ENCODE measurements at regions not wholly inside any gene's neighbourhood (a gene's known extent, or its start where the extent isn't known, plus 50 kb on each side); places are given as distances from the start of the nearest gene placed in this dataset.

- no peaks in the 10 kb centered on the region for H3K4me1 ChIP-seq (ENCODE audit: control insufficient read depth in 1 of 2, extremely low read depth in 1 of 2, insufficient read depth in 2 of 2, low read length in 2 of 2)
- ChIA-PET CTCF (no interaction called here), POLR2A (no interaction called here)
- Mint-ChIP-seq H3K4me1 (no peaks in the 10 kb centered on the region), H3K9me3 (no peaks in the 10 kb centered on the region), H3K27me3 (peaks cover 0 to 4% of the 10 kb centered on the region in 2 donors), H3K27ac (no peak overlapping the region), H3K4me3 (no peak overlapping the region), H3K36me3 (no peaks in the 10 kb centered on the region)
- no peak for DNase-seq
- H3K27ac ChIP-seq (ENCODE audit: low read length), result no peak overlapping the region
- no peak overlapping the region for H3K4me3 ChIP-seq (ENCODE audit: control insufficient read depth in 1 of 2, extremely low read depth in 1 of 2, low read length in 1 of 2)
- H3K36me3 ChIP-seq (ENCODE audit: control insufficient read depth in 2 of 2, extremely low read depth in 1 of 2, insufficient read depth in 1 of 2, low read length in 1 of 2), result no peaks in the 10 kb centered on the region
- no peaks in the 10 kb centered on the region for H3K9me3 ChIP-seq
- ATAC-seq (replicated peaks in 1 of 4), result no peak
- peaks cover 0 to 23% of the 10 kb centered on the region in 2 experiments for H3K27me3 ChIP-seq (replicated peaks in 1 of 2; ENCODE audit: control insufficient read depth in 2 of 2, extremely low read depth in 1 of 2, insufficient read depth in 2 of 2, low read length in 1 of 2)
- WGBS (ENCODE audit: insufficient coverage), result 86% methylated on average over 5 of the region's 5 CpGs
These were observed 144.5 kb upstream of the PCBD1 start for GRCh38 chr10:71032887-71033286.

GRCh38 chr10:71033396-71033980, 145.1 kb upstream of the PCBD1 start:
- no peak for ATAC-seq (replicated peaks in 1 of 4)
- POLR2A ChIA-PET, result no interaction called here
- Histone ChIP-seq H3K9me3 (no peaks in the 10 kb centered on the region), H3K27ac (ENCODE audit: low read length) (no peak overlapping the region), H3K4me3 (ENCODE audit: control insufficient read depth in 1 of 2, extremely low read depth in 1 of 2, low read length in 1 of 2) (no peak overlapping the region), H3K4me1 (ENCODE audit: control insufficient read depth in 1 of 2, extremely low read depth in 1 of 2, insufficient read depth in 2 of 2, low read length in 2 of 2) (no peaks in the 10 kb centered on the region), H3K36me3 (ENCODE audit: control insufficient read depth in 2 of 2, extremely low read depth in 1 of 2, insufficient read depth in 1 of 2, low read length in 1 of 2) (no peaks in the 10 kb centered on the region), H3K27me3 (replicated peaks in 1 of 2; ENCODE audit: control insufficient read depth in 2 of 2, extremely low read depth in 1 of 2, insufficient read depth in 2 of 2, low read length in 1 of 2) (peaks cover 0 to 19% of the 10 kb centered on the region in 2 experiments)
- H3K9me3 Mint-ChIP-seq, result no peaks in the 10 kb centered on the region
- WGBS (ENCODE audit: insufficient coverage), result 84% methylated on average over 16 of the region's 16 CpGs
- peaks cover 0 to 4% of the 10 kb centered on the region in 2 donors for H3K27me3 Mint-ChIP-seq
- H3K4me3 Mint-ChIP-seq, result no peak overlapping the region
- no peak overlapping the region for H3K27ac Mint-ChIP-seq
- no peaks in the 10 kb centered on the region for H3K4me1 Mint-ChIP-seq
- CTCF ChIA-PET, result no interaction called here
- DNase-seq, result no peak
- no peaks in the 10 kb centered on the region for H3K36me3 Mint-ChIP-seq

GRCh38 chr10:71035511-71036296, 147.3 kb upstream of the PCBD1 start:
- POLR2A ChIA-PET, result no interaction called here

GRCh38 chr10:71036297-71036966, 148.1 kb upstream of the PCBD1 start:
- CTCF ChIA-PET, result no interaction called here
- Histone ChIP-seq H3K4me1 (ENCODE audit: control insufficient read depth in 1 of 2, extremely low read depth in 1 of 2, insufficient read depth in 2 of 2, low read length in 2 of 2) (no peaks in the 10 kb centered on the region), H3K36me3 (ENCODE audit: control insufficient read depth in 2 of 2, extremely low read depth in 1 of 2, insufficient read depth in 1 of 2, low read length in 1 of 2) (no peaks in the 10 kb centered on the region), H3K9me3 (no peaks in the 10 kb centered on the region), H3K27ac (ENCODE audit: low read length) (no peak overlapping the region), H3K4me3 (ENCODE audit: control insufficient read depth in 1 of 2, extremely low read depth in 1 of 2, low read length in 1 of 2) (no peak overlapping the region), H3K27me3 (replicated peaks in 1 of 2; ENCODE audit: control insufficient read depth in 2 of 2, extremely low read depth in 1 of 2, insufficient read depth in 2 of 2, low read length in 1 of 2) (peaks cover 0 to 21% of the 10 kb centered on the region in 2 experiments)
- peaks cover 0 to 4% of the 10 kb centered on the region in 2 donors for H3K27me3 Mint-ChIP-seq
- H3K4me1 Mint-ChIP-seq, result no peaks in the 10 kb centered on the region
- 64% methylated on average over 3 of the region's 8 CpGs for WGBS (ENCODE audit: insufficient coverage)
- H3K36me3 Mint-ChIP-seq, result no peaks in the 10 kb centered on the region
- no peak overlapping the region for H3K4me3 Mint-ChIP-seq
- no peak for ATAC-seq (replicated peaks in 1 of 4)
- H3K27ac Mint-ChIP-seq, result no peak overlapping the region
- DNase-seq, result no peak
- POLR2A ChIA-PET, result no interaction called here
- H3K9me3 Mint-ChIP-seq, result no peaks in the 10 kb centered on the region

More at GRCh38 chr10:71035511-71036296, 147.3 kb upstream of the PCBD1 start:
- H3K27me3 Mint-ChIP-seq, result peaks cover 0 to 4% of the 10 kb centered on the region in 2 donors
- no peaks in the 10 kb centered on the region for H3K36me3 Mint-ChIP-seq
- H3K9me3 Mint-ChIP-seq, result no peaks in the 10 kb centered on the region
- CTCF ChIA-PET, result no interaction called here
- peaks cover 0 to 15% of the 10 kb centered on the region in 2 experiments for H3K27me3 ChIP-seq (replicated peaks in 1 of 2; ENCODE audit: control insufficient read depth in 2 of 2, extremely low read depth in 1 of 2, insufficient read depth in 2 of 2, low read length in 1 of 2)
- no peak overlapping the region for H3K4me3 ChIP-seq (ENCODE audit: control insufficient read depth in 1 of 2, extremely low read depth in 1 of 2, low read length in 1 of 2)
- no peaks in the 10 kb centered on the region for H3K4me1 ChIP-seq (ENCODE audit: control insufficient read depth in 1 of 2, extremely low read depth in 1 of 2, insufficient read depth in 2 of 2, low read length in 2 of 2)
- H3K4me1 Mint-ChIP-seq, result no peaks in the 10 kb centered on the region
- H3K36me3 ChIP-seq (ENCODE audit: control insufficient read depth in 2 of 2, extremely low read depth in 1 of 2, insufficient read depth in 1 of 2, low read length in 1 of 2), result no peaks in the 10 kb centered on the region
- H3K9me3 ChIP-seq, result no peaks in the 10 kb centered on the region
- no peak overlapping the region for H3K27ac ChIP-seq (ENCODE audit: low read length)
- WGBS (ENCODE audit: insufficient coverage), result 100% methylated on average over 2 of the region's 6 CpGs
- ATAC-seq (replicated peaks in 1 of 4) (no peak), DNase-seq (no peak)
- no peak overlapping the region for H3K4me3 Mint-ChIP-seq
- H3K27ac Mint-ChIP-seq, result no peak overlapping the region

- ChIA-PET CTCF (no interaction called here), POLR2A (no interaction called here)
- Mint-ChIP-seq H3K4me1 (no peaks in the 10 kb centered on the region), H3K9me3 (no peaks in the 10 kb centered on the region), H3K27ac (no peak overlapping the region), H3K27me3 (peaks cover 0 to 3% of the 10 kb centered on the region in 2 donors), H3K4me3 (no peak overlapping the region), H3K36me3 (no peaks in the 10 kb centered on the region)
- Histone ChIP-seq H3K4me1 (ENCODE audit: control insufficient read depth in 1 of 2, extremely low read depth in 1 of 2, insufficient read depth in 2 of 2, low read length in 2 of 2) (no peaks in the 10 kb centered on the region), H3K27me3 (replicated peaks in 1 of 2; ENCODE audit: control insufficient read depth in 2 of 2, extremely low read depth in 1 of 2, insufficient read depth in 2 of 2, low read length in 1 of 2) (peaks cover 0 to 29% of the 10 kb centered on the region in 2 experiments), H3K27ac (ENCODE audit: low read length) (no peak overlapping the region), H3K36me3 (ENCODE audit: control insufficient read depth in 2 of 2, extremely low read depth in 1 of 2, insufficient read depth in 1 of 2, low read length in 1 of 2) (no peaks in the 10 kb centered on the region), H3K4me3 (ENCODE audit: control insufficient read depth in 1 of 2, extremely low read depth in 1 of 2, low read length in 1 of 2) (no peak overlapping the region), H3K9me3 (no peaks in the 10 kb centered on the region)
- DNase-seq (no peak), ATAC-seq (replicated peaks in 1 of 4) (no peak)
- WGBS (ENCODE audit: insufficient coverage), result 100% methylated on average over 1 of the region's 3 CpGs
These were observed 149.8 kb upstream of the PCBD1 start for GRCh38 chr10:71038091-71038633.

GRCh38 chr10:71038921-71039320, 150.6 kb upstream of the PCBD1 start:
- ChIA-PET CTCF (no interaction called here), POLR2A (no interaction called here)
- DNase-seq, result no peak
- Mint-ChIP-seq H3K27me3 (peaks cover 0 to 4% of the 10 kb centered on the region in 2 donors), H3K4me1 (no peaks in the 10 kb centered on the region), H3K9me3 (no peaks in the 10 kb centered on the region), H3K27ac (no peak overlapping the region), H3K4me3 (no peak overlapping the region), H3K36me3 (no peaks in the 10 kb centered on the region)
- Histone ChIP-seq H3K9me3 (no peaks in the 10 kb centered on the region), H3K36me3 (ENCODE audit: control insufficient read depth in 2 of 2, extremely low read depth in 1 of 2, insufficient read depth in 1 of 2, low read length in 1 of 2) (no peaks in the 10 kb centered on the region), H3K4me1 (ENCODE audit: control insufficient read depth in 1 of 2, extremely low read depth in 1 of 2, insufficient read depth in 2 of 2, low read length in 2 of 2) (no peaks in the 10 kb centered on the region), H3K4me3 (ENCODE audit: control insufficient read depth in 1 of 2, extremely low read depth in 1 of 2, low read length in 1 of 2) (no peak overlapping the region), H3K27me3 (replicated peaks in 1 of 2; ENCODE audit: control insufficient read depth in 2 of 2, extremely low read depth in 1 of 2, insufficient read depth in 2 of 2, low read length in 1 of 2) (peaks cover 0 to 29% of the 10 kb centered on the region in 2 experiments), H3K27ac (ENCODE audit: low read length) (no peak overlapping the region)
- ATAC-seq (replicated peaks in 1 of 4), result no peak
- 76% methylated on average over 2 of the region's 2 CpGs for WGBS (ENCODE audit: insufficient coverage)
